GM12878 (cell line): ENCODE measurements at regions not wholly inside any gene's neighbourhood (a gene's known extent, or its start where the extent isn't known, plus 50 kb on each side); places are given as distances from the start of the nearest gene placed in this dataset.

Source experiments
- ATF3 ChIP-seq: IDR thresholded peaks from 2 replicates; pipeline ENCODE4 v1.6.1; 2011; ENCODE audit warnings: low read depth, mild to moderate bottlenecking, low read length, moderate library complexity, borderline replicate concordance; ENCODE audit errors: extremely low read depth
- BMI1 ChIP-seq: fragments of 450-650 bp; IDR thresholded peaks from 2 replicates; pipeline ENCODE4 v1.6.1; 2016; ENCODE audit warnings: mild to moderate bottlenecking, moderate library complexity, borderline replicate concordance
- CTCF ChIP-seq, 3 experiments: IDR thresholded peaks in 2 of 3; conservative IDR thresholded peaks in 1 of 3; 2 replicates each; pipeline ENCODE4 v1.5.1; 2011; ENCODE audit warnings: low read depth in 3 of 3, low read length in 3 of 3, mild to moderate bottlenecking in 3 of 3, control low read depth in 2 of 3, moderate library complexity in 2 of 3, inconsistent platforms in 1 of 3, mixed read lengths in 1 of 3; ENCODE audit not compliant: control insufficient read depth in 2 of 3, insufficient read depth in 1 of 3; ENCODE audit errors: extremely low read depth in 1 of 3
- POLR2AphosphoS2 ChIP-seq: IDR thresholded peaks from 2 replicates; pipeline ENCODE4 v1.6.1; 2011; ENCODE audit warnings: low read depth, mild to moderate bottlenecking, low read length, improper control_type of control experiment, moderate library complexity
- RFX5 ChIP-seq: IDR thresholded peaks from 2 replicates; pipeline ENCODE4 v1.6.1; 2011; ENCODE audit warnings: low read depth, low read length, improper control_type of control experiment
- SP1 ChIP-seq: IDR thresholded peaks from one replicate; pipeline ENCODE4 v1.6.1; 2011; ENCODE audit warnings: low read depth, low read length
- TAF1 ChIP-seq: IDR thresholded peaks from 2 replicates; pipeline ENCODE4 v1.6.1; 2011; ENCODE audit warnings: mild to moderate bottlenecking, low read depth, low read length, borderline replicate concordance
- TCF7 ChIP-seq: IDR thresholded peaks from 2 replicates; pipeline ENCODE4 v1.6.1; 2014; ENCODE audit warnings: antibody characterized with exemption, borderline replicate concordance
- ZNF217 ChIP-seq: fragments of 450-650 bp; IDR thresholded peaks from 2 replicates; pipeline ENCODE4 v1.6.1; 2017; ENCODE audit warnings: antibody characterized with exemption, mild to moderate bottlenecking
- ZZZ3 ChIP-seq: IDR thresholded peaks from 2 replicates; pipeline ENCODE4 v1.6.1; 2011; ENCODE audit warnings: low read depth; ENCODE audit not compliant: control insufficient read depth, insufficient read length
- TF ChIP-seq, protein P1 (sequence below): IDR thresholded peaks from 2 replicates; pipeline ENCODE4 v1.6.1; 2012; ENCODE audit warnings: mild to moderate bottlenecking, low read depth, low read length
- TF ChIP-seq, protein P2 (sequence below): IDR thresholded peaks from 2 replicates; pipeline ENCODE4 v1.6.1; 2011; ENCODE audit warnings: low read depth, low read length, improper control_type of control experiment, borderline replicate concordance
- TF ChIP-seq, protein P3 (sequence below): fragments of 450-650 bp; IDR thresholded peaks from 2 replicates; pipeline ENCODE4 v1.6.1; 2016; ENCODE audit warnings: mild to moderate bottlenecking

DNA sequence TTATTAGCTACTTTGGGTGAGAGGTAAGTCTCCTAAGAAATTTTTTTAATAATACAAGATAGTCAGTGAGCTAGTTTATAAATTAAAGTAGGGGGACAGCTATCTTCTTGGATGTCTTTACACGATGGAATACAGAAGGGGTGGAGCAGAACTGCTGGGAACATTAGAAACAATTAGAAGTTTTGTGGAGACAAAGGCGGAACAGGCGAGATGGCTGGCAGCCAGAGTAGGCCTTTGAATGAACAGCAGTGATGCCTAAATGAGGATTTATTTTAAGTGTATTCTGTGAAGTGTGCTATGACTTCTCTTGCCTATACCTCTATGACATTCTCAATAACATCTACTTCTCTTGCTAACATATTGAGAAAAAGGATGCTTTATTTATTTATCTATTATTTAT lies 1345.3 kb upstream of the SEL1L start:
- no peak for TF ChIP-seq ATF3
- no peak for TF ChIP-seq BMI1
- TF ChIP-seq TAF1 = no peak
- TF ChIP-seq RFX5 = no peak
- TF ChIP-seq, protein P1, sequence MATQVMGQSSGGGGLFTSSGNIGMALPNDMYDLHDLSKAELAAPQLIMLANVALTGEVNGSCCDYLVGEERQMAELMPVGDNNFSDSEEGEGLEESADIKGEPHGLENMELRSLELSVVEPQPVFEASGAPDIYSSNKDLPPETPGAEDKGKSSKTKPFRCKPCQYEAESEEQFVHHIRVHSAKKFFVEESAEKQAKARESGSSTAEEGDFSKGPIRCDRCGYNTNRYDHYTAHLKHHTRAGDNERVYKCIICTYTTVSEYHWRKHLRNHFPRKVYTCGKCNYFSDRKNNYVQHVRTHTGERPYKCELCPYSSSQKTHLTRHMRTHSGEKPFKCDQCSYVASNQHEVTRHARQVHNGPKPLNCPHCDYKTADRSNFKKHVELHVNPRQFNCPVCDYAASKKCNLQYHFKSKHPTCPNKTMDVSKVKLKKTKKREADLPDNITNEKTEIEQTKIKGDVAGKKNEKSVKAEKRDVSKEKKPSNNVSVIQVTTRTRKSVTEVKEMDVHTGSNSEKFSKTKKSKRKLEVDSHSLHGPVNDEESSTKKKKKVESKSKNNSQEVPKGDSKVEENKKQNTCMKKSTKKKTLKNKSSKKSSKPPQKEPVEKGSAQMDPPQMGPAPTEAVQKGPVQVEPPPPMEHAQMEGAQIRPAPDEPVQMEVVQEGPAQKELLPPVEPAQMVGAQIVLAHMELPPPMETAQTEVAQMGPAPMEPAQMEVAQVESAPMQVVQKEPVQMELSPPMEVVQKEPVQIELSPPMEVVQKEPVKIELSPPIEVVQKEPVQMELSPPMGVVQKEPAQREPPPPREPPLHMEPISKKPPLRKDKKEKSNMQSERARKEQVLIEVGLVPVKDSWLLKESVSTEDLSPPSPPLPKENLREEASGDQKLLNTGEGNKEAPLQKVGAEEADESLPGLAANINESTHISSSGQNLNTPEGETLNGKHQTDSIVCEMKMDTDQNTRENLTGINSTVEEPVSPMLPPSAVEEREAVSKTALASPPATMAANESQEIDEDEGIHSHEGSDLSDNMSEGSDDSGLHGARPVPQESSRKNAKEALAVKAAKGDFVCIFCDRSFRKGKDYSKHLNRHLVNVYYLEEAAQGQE = no peak
- no peak for TF ChIP-seq TCF7
- TF ChIP-seq ZNF217 = no peak
- no peak for TF ChIP-seq ZZZ3
- no peak for TF ChIP-seq CTCF (IDR thresholded peaks at IDR 0.05 in 2 of 3, conservative IDR thresholded peaks at IDR 0.05 in 1 of 3; ENCODE audit: control insufficient read depth in 2 of 3, extremely low read depth in 1 of 3, insufficient read depth in 1 of 3, low read depth in 3 of 3, low read length in 3 of 3)
- TF ChIP-seq, protein P2, sequence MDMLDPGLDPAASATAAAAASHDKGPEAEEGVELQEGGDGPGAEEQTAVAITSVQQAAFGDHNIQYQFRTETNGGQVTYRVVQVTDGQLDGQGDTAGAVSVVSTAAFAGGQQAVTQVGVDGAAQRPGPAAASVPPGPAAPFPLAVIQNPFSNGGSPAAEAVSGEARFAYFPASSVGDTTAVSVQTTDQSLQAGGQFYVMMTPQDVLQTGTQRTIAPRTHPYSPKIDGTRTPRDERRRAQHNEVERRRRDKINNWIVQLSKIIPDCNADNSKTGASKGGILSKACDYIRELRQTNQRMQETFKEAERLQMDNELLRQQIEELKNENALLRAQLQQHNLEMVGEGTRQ = no peak
- no peak for TF ChIP-seq POLR2AphosphoS2
- TF ChIP-seq, protein P3, sequence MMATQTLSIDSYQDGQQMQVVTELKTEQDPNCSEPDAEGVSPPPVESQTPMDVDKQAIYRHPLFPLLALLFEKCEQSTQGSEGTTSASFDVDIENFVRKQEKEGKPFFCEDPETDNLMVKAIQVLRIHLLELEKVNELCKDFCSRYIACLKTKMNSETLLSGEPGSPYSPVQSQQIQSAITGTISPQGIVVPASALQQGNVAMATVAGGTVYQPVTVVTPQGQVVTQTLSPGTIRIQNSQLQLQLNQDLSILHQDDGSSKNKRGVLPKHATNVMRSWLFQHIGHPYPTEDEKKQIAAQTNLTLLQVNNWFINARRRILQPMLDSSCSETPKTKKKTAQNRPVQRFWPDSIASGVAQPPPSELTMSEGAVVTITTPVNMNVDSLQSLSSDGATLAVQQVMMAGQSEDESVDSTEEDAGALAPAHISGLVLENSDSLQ = no peak
- no peak for TF ChIP-seq SP1
